ENCODE measurements at regions not wholly inside any gene's neighbourhood (a gene's known extent, or its start where the extent isn't known, plus 50 kb on each side); places are given as distances from the start of the nearest gene placed in this dataset.

- WGBS (ENCODE audit: insufficient coverage): no CpG with 5 or more reads among the region's 2 CpGs
- no peaks in the 10 kb centered on the region for H3K9me3 ChIP-seq (ENCODE audit: control insufficient read depth, insufficient read depth, low read length)
- DNase-seq (ENCODE audit: low read depth in 4 of 6, low spot score in 6 of 6): peak in 4 of 6 donors; percentile 11 to 83 (median 56)
- H3K36me3 ChIP-seq (ENCODE audit: control insufficient read depth, insufficient read depth, low read length): no peaks in the 10 kb centered on the region
- no peaks in the 10 kb centered on the region for H3K27me3 ChIP-seq (ENCODE audit: control insufficient read depth, insufficient read depth, low read length)
- H3K4me3 ChIP-seq (ENCODE audit: low read depth, low read length): no peak overlapping the region
- H3K4me1 ChIP-seq (ENCODE audit: control insufficient read depth, insufficient read depth, low read length): no peaks in the 10 kb centered on the region
- H3K27ac ChIP-seq (ENCODE audit: low read depth, low read length): no peak overlapping the region
Measured at GRCh38 chr1:185681034-185681633, 53.1 kb upstream of the HMCN1 start.

GRCh38 chr1:185680453-185680852 is 53.7 kb upstream of the HMCN1 start:
- no peaks in the 10 kb centered on the region for H3K27me3 ChIP-seq (ENCODE audit: control insufficient read depth, insufficient read depth, low read length)
- H3K9me3 ChIP-seq (ENCODE audit: control insufficient read depth, insufficient read depth, low read length): no peaks in the 10 kb centered on the region
- H3K4me1 ChIP-seq (ENCODE audit: control insufficient read depth, insufficient read depth, low read length): no peaks in the 10 kb centered on the region
- H3K36me3 ChIP-seq (ENCODE audit: control insufficient read depth, insufficient read depth, low read length): no peaks in the 10 kb centered on the region
- H3K27ac ChIP-seq (ENCODE audit: low read depth, low read length): no peak overlapping the region
- DNase-seq (ENCODE audit: low read depth in 4 of 6, low spot score in 6 of 6): no peak
- WGBS (ENCODE audit: insufficient coverage): 75% methylated on average over 1 of the region's 4 CpGs
- no peak overlapping the region for H3K4me3 ChIP-seq (ENCODE audit: low read depth, low read length)

- 60% methylated on average over 2 of the region's 5 CpGs for WGBS (ENCODE audit: insufficient coverage)
- no peak for DNase-seq (ENCODE audit: low read depth in 4 of 6, low spot score in 6 of 6)
- H3K36me3 ChIP-seq (ENCODE audit: control insufficient read depth, insufficient read depth, low read length): no peaks in the 10 kb centered on the region
- no peaks in the 10 kb centered on the region for H3K4me1 ChIP-seq (ENCODE audit: control insufficient read depth, insufficient read depth, low read length)
- H3K4me3 ChIP-seq (ENCODE audit: low read depth, low read length): no peak overlapping the region
- H3K9me3 ChIP-seq (ENCODE audit: control insufficient read depth, insufficient read depth, low read length): no peaks in the 10 kb centered on the region
- H3K27ac ChIP-seq (ENCODE audit: low read depth, low read length): no peak overlapping the region
- H3K27me3 ChIP-seq (ENCODE audit: control insufficient read depth, insufficient read depth, low read length): no peaks in the 10 kb centered on the region
Measured at GRCh38 chr1:185679220-185679619, 55.0 kb upstream of the HMCN1 start.

GRCh38 chr1:185676969-185677368 is 57.2 kb upstream of the HMCN1 start:
- Histone ChIP-seq H3K4me3 (ENCODE audit: low read depth, low read length) (no peak overlapping the region), H3K36me3 (ENCODE audit: control insufficient read depth, insufficient read depth, low read length) (no peaks in the 10 kb centered on the region), H3K9me3 (ENCODE audit: control insufficient read depth, insufficient read depth, low read length) (no peaks in the 10 kb centered on the region), H3K27me3 (ENCODE audit: control insufficient read depth, insufficient read depth, low read length) (no peaks in the 10 kb centered on the region), H3K4me1 (ENCODE audit: control insufficient read depth, insufficient read depth, low read length) (no peaks in the 10 kb centered on the region), H3K27ac (ENCODE audit: low read depth, low read length) (no peak overlapping the region)
- DNase-seq (ENCODE audit: low read depth in 4 of 6, low spot score in 6 of 6): no peak
- WGBS (ENCODE audit: insufficient coverage): no CpG with 5 or more reads among the region's 1 CpG

- Histone ChIP-seq H3K27ac (ENCODE audit: low read depth, low read length) (no peak overlapping the region), H3K4me3 (ENCODE audit: low read depth, low read length) (no peak overlapping the region), H3K36me3 (ENCODE audit: control insufficient read depth, insufficient read depth, low read length) (no peaks in the 10 kb centered on the region), H3K4me1 (ENCODE audit: control insufficient read depth, insufficient read depth, low read length) (no peaks in the 10 kb centered on the region), H3K27me3 (ENCODE audit: control insufficient read depth, insufficient read depth, low read length) (no peaks in the 10 kb centered on the region), H3K9me3 (ENCODE audit: control insufficient read depth, insufficient read depth, low read length) (no peaks in the 10 kb centered on the region)
- WGBS (ENCODE audit: insufficient coverage): 85% methylated on average over 2 of the region's 5 CpGs
- DNase-seq (ENCODE audit: low read depth in 4 of 6, low spot score in 6 of 6): no peak
Measured at GRCh38 chr1:185674201-185674600, 60.0 kb upstream of the HMCN1 start.

GRCh38 chr1:185672719-185673360 is 61.4 kb upstream of the HMCN1 start:
- no peak overlapping the region for H3K27ac ChIP-seq (ENCODE audit: low read depth, low read length)

GRCh38 chr1:185670187-185670627 is 64.0 kb upstream of the HMCN1 start:
- Histone ChIP-seq H3K36me3 (ENCODE audit: control insufficient read depth, insufficient read depth, low read length) (no peaks in the 10 kb centered on the region), H3K27me3 (ENCODE audit: control insufficient read depth, insufficient read depth, low read length) (no peaks in the 10 kb centered on the region), H3K27ac (ENCODE audit: low read depth, low read length) (no peak overlapping the region), H3K9me3 (ENCODE audit: control insufficient read depth, insufficient read depth, low read length) (no peaks in the 10 kb centered on the region), H3K4me3 (ENCODE audit: low read depth, low read length) (no peak overlapping the region), H3K4me1 (ENCODE audit: control insufficient read depth, insufficient read depth, low read length) (no peaks in the 10 kb centered on the region)
- DNase-seq (ENCODE audit: low read depth in 4 of 6, low spot score in 6 of 6): peak in 3 of 6 donors; percentile 36 to 83 (median 81)
- 50% methylated on average over 2 of the region's 6 CpGs for WGBS (ENCODE audit: insufficient coverage)

More at GRCh38 chr1:185672719-185673360, 61.4 kb upstream of the HMCN1 start:
- Histone ChIP-seq H3K4me1 (ENCODE audit: control insufficient read depth, insufficient read depth, low read length) (no peaks in the 10 kb centered on the region), H3K4me3 (ENCODE audit: low read depth, low read length) (no peak overlapping the region), H3K9me3 (ENCODE audit: control insufficient read depth, insufficient read depth, low read length) (no peaks in the 10 kb centered on the region), H3K27me3 (ENCODE audit: control insufficient read depth, insufficient read depth, low read length) (no peaks in the 10 kb centered on the region), H3K36me3 (ENCODE audit: control insufficient read depth, insufficient read depth, low read length) (no peaks in the 10 kb centered on the region)
- DNase-seq (ENCODE audit: low read depth in 4 of 6, low spot score in 6 of 6): no peak
- WGBS (ENCODE audit: insufficient coverage): 79% methylated on average over 2 of the region's 3 CpGs

GRCh38 chr1:185668013-185668412 is 66.2 kb upstream of the HMCN1 start:
- no peaks in the 10 kb centered on the region for H3K9me3 ChIP-seq (ENCODE audit: control insufficient read depth, insufficient read depth, low read length)
- DNase-seq (ENCODE audit: low read depth in 4 of 6, low spot score in 6 of 6): no peak
- no peak overlapping the region for H3K27ac ChIP-seq (ENCODE audit: low read depth, low read length)
- no peaks in the 10 kb centered on the region for H3K36me3 ChIP-seq (ENCODE audit: control insufficient read depth, insufficient read depth, low read length)
- no peak overlapping the region for H3K4me3 ChIP-seq (ENCODE audit: low read depth, low read length)
- H3K27me3 ChIP-seq (ENCODE audit: control insufficient read depth, insufficient read depth, low read length): no peaks in the 10 kb centered on the region
- no peaks in the 10 kb centered on the region for H3K4me1 ChIP-seq (ENCODE audit: control insufficient read depth, insufficient read depth, low read length)

- DNase-seq (ENCODE audit: low read depth in 4 of 6, low spot score in 6 of 6): no peak
- WGBS (ENCODE audit: insufficient coverage): 86% methylated on average over 1 of the region's 2 CpGs
- no peak overlapping the region for H3K4me3 ChIP-seq (ENCODE audit: low read depth, low read length)
- H3K9me3 ChIP-seq (ENCODE audit: control insufficient read depth, insufficient read depth, low read length): no peaks in the 10 kb centered on the region
- no peak overlapping the region for H3K27ac ChIP-seq (ENCODE audit: low read depth, low read length)
- H3K4me1 ChIP-seq (ENCODE audit: control insufficient read depth, insufficient read depth, low read length): no peaks in the 10 kb centered on the region
- no peaks in the 10 kb centered on the region for H3K36me3 ChIP-seq (ENCODE audit: control insufficient read depth, insufficient read depth, low read length)
- no peaks in the 10 kb centered on the region for H3K27me3 ChIP-seq (ENCODE audit: control insufficient read depth, insufficient read depth, low read length)
Measured at GRCh38 chr1:185666582-185666981, 67.6 kb upstream of the HMCN1 start.

GRCh38 chr1:185663771-185664296 is 70.4 kb upstream of the HMCN1 start:
- no peaks in the 10 kb centered on the region for H3K4me1 ChIP-seq (ENCODE audit: control insufficient read depth, insufficient read depth, low read length)
- H3K27ac ChIP-seq (ENCODE audit: low read depth, low read length): no peak overlapping the region
- no peak overlapping the region for H3K4me3 ChIP-seq (ENCODE audit: low read depth, low read length)
- no peak for DNase-seq (ENCODE audit: low read depth in 4 of 6, low spot score in 6 of 6)
- WGBS (ENCODE audit: insufficient coverage): no CpG with 5 or more reads among the region's 1 CpG
- H3K27me3 ChIP-seq (ENCODE audit: control insufficient read depth, insufficient read depth, low read length): no peaks in the 10 kb centered on the region
- no peaks in the 10 kb centered on the region for H3K36me3 ChIP-seq (ENCODE audit: control insufficient read depth, insufficient read depth, low read length)
- no peaks in the 10 kb centered on the region for H3K9me3 ChIP-seq (ENCODE audit: control insufficient read depth, insufficient read depth, low read length)

Data from spinal cord (tissue), 9 donors.